Adrenal gland (tissue), 5 donors: ENCODE measurements at regions not wholly inside any gene's neighbourhood (a gene's known extent, or its start where the extent isn't known, plus 50 kb on each side); places are given as distances from the start of the nearest gene placed in this dataset.

Source experiments
- POLR2A ChIP-seq, 2 donors: fragments of 450-650 bp; IDR thresholded peaks; one replicate each; pipeline ENCODE4 v1.6.1; 2017; ENCODE audit warnings: antibody characterized with exemption in 2 of 2, mild to moderate bottlenecking in 2 of 2, moderate library complexity in 1 of 2
- TF ChIP-seq, protein P1 (sequence below), 6 experiments: fragments of 450-650 bp in 4 of 6; fragments of 200-600 bp in 2 of 6; sonication (generic) in 1 of 6; IDR thresholded peaks; 1 replicate in 5 of 6; 2 replicates in 1 of 6; pipeline versions ENCODE4 v1.5.1 to v1.8.0; 2016 to 2021; ENCODE audit warnings: antibody characterized with exemption in 6 of 6, mild to moderate bottlenecking in 2 of 6, moderate library complexity in 1 of 6
- donor health status: DM: no; HTN: no; CAD: no.

DNA sequence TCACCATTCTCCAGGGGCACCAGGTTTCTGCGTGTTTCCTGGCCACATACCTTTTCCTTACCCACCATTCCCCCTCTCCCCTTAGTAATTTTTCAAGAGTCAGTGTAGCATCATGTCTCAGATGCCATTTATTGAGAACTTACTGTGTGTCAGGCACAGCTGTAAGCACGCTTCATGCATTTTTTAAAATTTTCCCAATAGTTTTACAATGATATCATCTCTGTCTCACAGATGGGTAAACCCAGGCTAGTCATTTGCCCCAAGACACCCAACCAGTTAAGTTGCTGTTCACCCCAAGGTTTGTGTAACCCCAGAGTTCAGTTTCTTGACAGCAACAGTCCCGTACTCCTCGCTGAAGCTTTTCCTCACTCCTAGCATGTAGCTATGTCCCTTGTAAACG is 56.4 kb upstream of the IRX3 start:
- no peak for TF ChIP-seq POLR2A (IDR thresholded peaks at IDR 0.05)
- TF ChIP-seq, protein P1, sequence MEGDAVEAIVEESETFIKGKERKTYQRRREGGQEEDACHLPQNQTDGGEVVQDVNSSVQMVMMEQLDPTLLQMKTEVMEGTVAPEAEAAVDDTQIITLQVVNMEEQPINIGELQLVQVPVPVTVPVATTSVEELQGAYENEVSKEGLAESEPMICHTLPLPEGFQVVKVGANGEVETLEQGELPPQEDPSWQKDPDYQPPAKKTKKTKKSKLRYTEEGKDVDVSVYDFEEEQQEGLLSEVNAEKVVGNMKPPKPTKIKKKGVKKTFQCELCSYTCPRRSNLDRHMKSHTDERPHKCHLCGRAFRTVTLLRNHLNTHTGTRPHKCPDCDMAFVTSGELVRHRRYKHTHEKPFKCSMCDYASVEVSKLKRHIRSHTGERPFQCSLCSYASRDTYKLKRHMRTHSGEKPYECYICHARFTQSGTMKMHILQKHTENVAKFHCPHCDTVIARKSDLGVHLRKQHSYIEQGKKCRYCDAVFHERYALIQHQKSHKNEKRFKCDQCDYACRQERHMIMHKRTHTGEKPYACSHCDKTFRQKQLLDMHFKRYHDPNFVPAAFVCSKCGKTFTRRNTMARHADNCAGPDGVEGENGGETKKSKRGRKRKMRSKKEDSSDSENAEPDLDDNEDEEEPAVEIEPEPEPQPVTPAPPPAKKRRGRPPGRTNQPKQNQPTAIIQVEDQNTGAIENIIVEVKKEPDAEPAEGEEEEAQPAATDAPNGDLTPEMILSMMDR (IDR thresholded peaks at IDR 0.05) = no peak
